MM.1S (cell line): ENCODE measurements at regions not wholly inside any gene's neighbourhood (a gene's known extent, or its start where the extent isn't known, plus 50 kb on each side); places are given as distances from the start of the nearest gene placed in this dataset.
"Not testable (repeated sequence)": the region's sequence is repeated elsewhere in the genome, so short reads cannot be mapped to it uniquely, and the experiment has no call there.

Source experiments
- DNase-seq: peaks from one replicate; pipeline ENCODE4 v3.0.0-alpha.2; 2015
- H2AFZ ChIP-seq: fragments of 300-600 bp; sonication (generic); 2 replicates; pipeline ENCODE4 v1.6.0; 2016; ENCODE audit warnings: antibody characterized with exemption, low read length
- H3F3A ChIP-seq: fragments of 300-600 bp; sonication (generic); 2 replicates; pipeline ENCODE4 v1.6.1; 2016; ENCODE audit warnings: mild to moderate bottlenecking, antibody characterized with exemption, low read length, moderate library complexity, mixed read lengths; ENCODE audit not compliant: insufficient read depth
- H3K27ac ChIP-seq: fragments of 300-600 bp; sonication (generic); 2 replicates; pipeline ENCODE4 v1.5.1; 2016; ENCODE audit warnings: mild to moderate bottlenecking, low read length
- H3K27me3 ChIP-seq: fragments of 300-600 bp; sonication (generic); replicated peaks from 2 replicates; pipeline ENCODE4 v1.6.0; 2016; ENCODE audit warnings: low read length; ENCODE audit not compliant: insufficient read depth
- H3K36me3 ChIP-seq: fragments of 300-600 bp; sonication (generic); replicated peaks from 2 replicates; pipeline ENCODE4 v1.6.1; 2016; ENCODE audit warnings: mild to moderate bottlenecking, low read length, mixed read lengths; ENCODE audit not compliant: insufficient read depth
- H3K4me1 ChIP-seq: fragments of 300-600 bp; sonication (generic); 2 replicates; pipeline ENCODE4 v1.6.1; 2016; ENCODE audit warnings: low read length, mixed read lengths
- H3K4me2 ChIP-seq: fragments of 300-600 bp; sonication (generic); 2 replicates; pipeline ENCODE4 v1.6.0; 2016; ENCODE audit warnings: low read depth, low read length
- H3K4me3 ChIP-seq: fragments of 300-600 bp; sonication (generic); 2 replicates; pipeline ENCODE4 v1.5.1; 2016; ENCODE audit warnings: low read length, mixed read lengths
- H3K79me2 ChIP-seq: fragments of 300-600 bp; sonication (generic); 2 replicates; pipeline ENCODE4 v1.6.1; 2016; ENCODE audit warnings: mixed run types, low read length, mixed read lengths
- H3K9ac ChIP-seq: fragments of 300-600 bp; sonication (generic); 2 replicates; pipeline ENCODE4 v1.6.1; 2016; ENCODE audit warnings: low read length, mixed read lengths
- H3K9me2 ChIP-seq: fragments of 300-600 bp; sonication (generic); replicated peaks from 2 replicates; pipeline ENCODE4 v1.6.1; 2016; ENCODE audit warnings: mild to moderate bottlenecking, low read length, mixed read lengths; ENCODE audit not compliant: insufficient read depth
- H3K9me3 ChIP-seq: fragments of 300-600 bp; sonication (generic); replicated peaks from 2 replicates; pipeline ENCODE4 v1.6.1; 2016; ENCODE audit warnings: mild to moderate bottlenecking, low read length, mixed read lengths; ENCODE audit not compliant: insufficient read depth
- H4K20me1 ChIP-seq: fragments of 300-600 bp; sonication (generic); 2 replicates; pipeline ENCODE4 v1.6.1; 2016; ENCODE audit warnings: mild to moderate bottlenecking, low read length, moderate library complexity, mixed read lengths; ENCODE audit not compliant: insufficient read depth
- EZH2 ChIP-seq: fragments of 300-600 bp; sonication (generic); optimal IDR thresholded peaks from 2 replicates; pipeline ENCODE3; 2017; ENCODE audit warnings: low read depth, mild to moderate bottlenecking, antibody characterized with exemption, low read length, mixed read lengths
- EZH2phosphoT487 ChIP-seq: fragments of 300-600 bp; sonication (generic); IDR thresholded peaks from 2 replicates; pipeline ENCODE4 v1.6.1; 2018; ENCODE audit warnings: antibody characterized with exemption, low read length
- TF ChIP-seq, protein P1 (sequence below): fragments of 300-600 bp; sonication (generic); IDR thresholded peaks from 2 replicates; pipeline ENCODE4 v1.5.1; 2016; ENCODE audit warnings: antibody characterized with exemption, low read length, mixed read lengths

DNA sequence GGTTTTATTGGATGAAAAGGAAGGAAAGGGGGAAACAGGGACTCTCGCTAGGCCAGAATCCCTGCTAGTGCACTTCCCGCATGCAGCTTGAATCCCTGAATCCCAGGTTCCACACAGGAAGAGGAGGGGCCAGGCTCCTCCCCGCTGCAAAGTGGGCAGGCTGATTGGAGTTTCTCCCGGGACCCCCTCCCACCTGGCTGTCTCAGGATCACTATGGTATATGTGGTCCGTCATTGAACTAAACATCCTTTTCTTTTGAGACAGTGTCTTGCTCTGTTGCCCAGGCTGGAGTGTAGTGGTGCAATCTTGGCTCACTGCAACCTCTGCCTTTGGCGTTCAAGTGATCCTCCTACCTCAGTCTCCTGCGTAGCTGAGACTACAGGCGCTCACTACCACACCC, 70.7 kb downstream of the FAM50B start:
- no peaks in the 10 kb centered on the region; the same call in none of the 2 replicates for H3F3A ChIP-seq

DNA sequence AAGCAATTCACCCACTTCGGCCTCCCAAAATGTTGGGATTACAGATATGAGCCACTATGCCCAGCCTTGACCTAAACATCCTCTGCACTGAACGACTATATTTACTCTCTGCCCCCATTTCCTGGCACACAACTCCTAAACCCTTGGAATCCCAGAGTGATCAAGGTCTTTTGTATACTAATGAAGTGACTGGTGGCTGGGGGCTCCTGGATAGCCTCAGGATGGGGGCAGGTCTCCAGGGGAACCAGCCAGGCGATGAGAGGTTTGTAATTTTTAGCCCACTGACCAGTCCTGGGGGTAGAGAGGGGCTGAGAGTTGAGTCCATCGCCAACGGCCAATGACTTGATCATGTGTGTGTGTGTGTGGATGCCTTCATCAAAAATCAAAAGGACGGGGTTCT, 71.1 kb downstream of the FAM50B start:
- H3K4me3 ChIP-seq = no peak overlapping the region
- H3K27ac ChIP-seq = no peak overlapping the region
- no peaks in the 10 kb centered on the region; the same call in 1 of the 2 replicates for H3F3A ChIP-seq
- H3K4me1 ChIP-seq = peaks cover 6% of the 10 kb centered on the region
- no peaks in the 10 kb centered on the region for H3K79me2 ChIP-seq
- H2AFZ ChIP-seq = no peak overlapping the region
- H3K9me3 ChIP-seq = no peaks in the 10 kb centered on the region
- no peaks in the 10 kb centered on the region for H4K20me1 ChIP-seq
- no peak for DNase-seq
- H3K9me2 ChIP-seq = no peaks in the 10 kb centered on the region
- no peak overlapping the region for H3K9ac ChIP-seq
- H3K27me3 ChIP-seq = peaks cover 17% of the 10 kb centered on the region
- H3K36me3 ChIP-seq = no peaks in the 10 kb centered on the region
- no peak for TF ChIP-seq EZH2phosphoT487
- TF ChIP-seq, protein P1, sequence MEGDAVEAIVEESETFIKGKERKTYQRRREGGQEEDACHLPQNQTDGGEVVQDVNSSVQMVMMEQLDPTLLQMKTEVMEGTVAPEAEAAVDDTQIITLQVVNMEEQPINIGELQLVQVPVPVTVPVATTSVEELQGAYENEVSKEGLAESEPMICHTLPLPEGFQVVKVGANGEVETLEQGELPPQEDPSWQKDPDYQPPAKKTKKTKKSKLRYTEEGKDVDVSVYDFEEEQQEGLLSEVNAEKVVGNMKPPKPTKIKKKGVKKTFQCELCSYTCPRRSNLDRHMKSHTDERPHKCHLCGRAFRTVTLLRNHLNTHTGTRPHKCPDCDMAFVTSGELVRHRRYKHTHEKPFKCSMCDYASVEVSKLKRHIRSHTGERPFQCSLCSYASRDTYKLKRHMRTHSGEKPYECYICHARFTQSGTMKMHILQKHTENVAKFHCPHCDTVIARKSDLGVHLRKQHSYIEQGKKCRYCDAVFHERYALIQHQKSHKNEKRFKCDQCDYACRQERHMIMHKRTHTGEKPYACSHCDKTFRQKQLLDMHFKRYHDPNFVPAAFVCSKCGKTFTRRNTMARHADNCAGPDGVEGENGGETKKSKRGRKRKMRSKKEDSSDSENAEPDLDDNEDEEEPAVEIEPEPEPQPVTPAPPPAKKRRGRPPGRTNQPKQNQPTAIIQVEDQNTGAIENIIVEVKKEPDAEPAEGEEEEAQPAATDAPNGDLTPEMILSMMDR = no peak
- TF ChIP-seq EZH2 = no peak
- no peak overlapping the region for H3K4me2 ChIP-seq

More for the DNA sequence above, 70.7 kb downstream of the FAM50B start:
- Histone ChIP-seq H4K20me1 (no peaks in the 10 kb centered on the region), H3K4me2 (no peak overlapping the region), H3K9me2 (no peaks in the 10 kb centered on the region), H3K79me2 (no peaks in the 10 kb centered on the region), H3K4me3 (no peak overlapping the region), H2AFZ (no peak overlapping the region), H3K27ac (no peak overlapping the region), H3K27me3 (peaks cover 17% of the 10 kb centered on the region), H3K9me3 (no peaks in the 10 kb centered on the region), H3K36me3 (no peaks in the 10 kb centered on the region), H3K4me1 (peaks cover 10% of the 10 kb centered on the region), H3K9ac (no peak overlapping the region)
- TF ChIP-seq EZH2 = no peak
- TF ChIP-seq, protein P1 = no peak
- TF ChIP-seq EZH2phosphoT487 = no peak
- no peak for DNase-seq

DNA sequence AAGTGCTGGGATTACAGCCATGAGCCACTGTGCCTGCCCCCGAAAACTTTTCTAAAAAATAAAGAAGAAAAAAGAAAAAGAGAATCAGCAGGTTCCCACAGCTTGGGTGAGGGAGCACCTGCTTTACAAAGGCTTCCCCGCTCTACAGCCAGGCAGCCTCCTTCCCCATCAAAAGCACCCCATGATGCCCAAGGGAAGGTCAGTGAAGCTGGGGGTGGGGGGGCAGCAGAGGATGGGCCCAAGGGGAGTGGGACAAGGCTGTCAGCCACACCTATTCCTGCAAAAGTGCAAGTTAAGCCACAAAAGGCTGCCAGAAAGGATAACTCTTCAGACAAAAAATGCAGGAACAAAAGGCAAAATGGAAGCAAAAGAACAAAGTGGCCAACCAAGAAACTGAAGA, 72.5 kb downstream of the FAM50B start:
- H3K9me2 ChIP-seq = no peaks in the 10 kb centered on the region
- H3K27me3 ChIP-seq = peaks cover 6% of the 10 kb centered on the region

DNA sequence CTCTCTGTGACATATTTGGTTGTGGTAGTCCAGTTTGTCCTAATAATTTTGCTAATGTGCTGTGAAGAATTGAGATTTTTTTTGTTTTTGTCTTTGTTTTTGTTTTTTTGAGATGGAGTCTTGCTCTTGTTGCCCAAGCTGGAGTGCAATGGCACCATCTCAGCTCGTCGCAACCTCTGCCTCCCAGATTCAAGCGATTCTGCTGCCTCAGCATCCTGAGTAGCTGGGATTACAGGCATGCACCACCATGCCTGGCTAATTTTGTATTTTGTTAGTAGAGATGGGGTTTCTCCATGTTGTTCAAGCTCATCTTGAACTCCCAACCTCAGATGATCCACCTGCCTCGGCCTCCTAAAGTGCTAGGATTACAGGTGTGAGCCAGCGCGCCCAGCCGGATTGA, 73.4 kb downstream of the FAM50B start:
- DNase-seq, H3K79me2 ChIP-seq, H3K36me3 ChIP-seq, H3K4me2 ChIP-seq, H3K4me1 ChIP-seq, H3F3A ChIP-seq, H3K27ac ChIP-seq, H3K27me3 ChIP-seq, H3K9me3 ChIP-seq, H2AFZ ChIP-seq, H3K9ac ChIP-seq, H3K4me3 ChIP-seq, H4K20me1 ChIP-seq, H3K9me2 ChIP-seq: not testable (repeated sequence)

More for the DNA sequence above, 72.5 kb downstream of the FAM50B start:
- TF ChIP-seq, protein P1 = no peak
- TF ChIP-seq EZH2 = no peak
- TF ChIP-seq EZH2phosphoT487 = no peak
- Histone ChIP-seq H3K9me3 (no peaks in the 10 kb centered on the region), H3K9ac (no peak overlapping the region), H2AFZ (no peak overlapping the region), H4K20me1 (no peaks in the 10 kb centered on the region), H3K27ac (no peak overlapping the region), H3K4me3 (no peak overlapping the region), H3K4me1 (no peaks in the 10 kb centered on the region), H3F3A (no peaks in the 10 kb centered on the region), H3K79me2 (no peaks in the 10 kb centered on the region), H3K4me2 (no peak overlapping the region), H3K36me3 (no peaks in the 10 kb centered on the region)
- no peak for DNase-seq

DNA sequence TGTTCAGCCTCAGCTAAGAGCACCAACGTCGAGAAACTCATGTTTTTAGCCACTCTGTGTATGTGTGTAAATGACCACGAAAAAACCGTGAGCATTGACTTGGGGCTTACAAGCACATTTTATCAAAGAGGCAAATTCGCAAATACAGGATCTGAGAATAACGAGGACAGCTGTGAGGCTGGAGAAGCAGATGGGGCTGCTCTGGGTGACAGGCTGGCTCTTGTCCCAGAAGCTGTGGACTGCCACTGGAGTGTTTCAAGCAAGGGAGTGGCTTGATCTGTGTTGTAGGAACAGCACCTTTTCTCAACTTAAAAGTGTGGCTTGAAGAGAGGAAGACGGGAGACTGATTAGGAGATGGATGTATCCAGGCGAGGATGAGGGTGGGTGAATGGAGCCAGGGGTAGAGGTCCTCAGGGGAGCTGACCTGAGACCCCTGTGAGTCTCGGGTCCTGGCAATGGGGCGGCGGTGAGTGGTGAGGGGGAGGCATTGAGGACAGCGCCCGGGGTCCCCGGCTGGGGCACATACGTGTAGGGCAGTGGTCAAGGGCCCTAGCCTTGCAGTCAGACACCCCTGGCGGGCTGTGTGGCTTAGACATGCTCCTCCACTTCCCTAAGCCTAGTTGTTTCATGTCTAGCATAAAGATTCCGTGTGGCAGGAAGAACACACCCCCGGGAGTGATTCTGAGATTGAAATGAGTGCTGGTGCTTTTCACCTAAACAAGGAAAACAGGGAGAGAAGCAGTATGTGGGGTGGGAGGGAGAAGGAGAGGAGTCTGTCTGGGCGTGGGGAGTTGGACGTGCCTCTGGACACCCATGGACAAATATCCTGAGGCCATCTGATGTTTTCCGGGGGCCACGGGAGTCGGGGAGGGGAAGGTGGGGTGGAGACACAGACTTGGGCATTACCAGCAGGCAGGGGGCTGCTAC, 76.3 kb downstream of the FAM50B start:
- not testable (repeated sequence) for H3K79me2 ChIP-seq, H3K4me3 ChIP-seq, H2AFZ ChIP-seq, H3K27ac ChIP-seq, H3K36me3 ChIP-seq, DNase-seq, H3K27me3 ChIP-seq, H3K4me1 ChIP-seq, H3K9me3 ChIP-seq, H3K4me2 ChIP-seq, H3F3A ChIP-seq, H4K20me1 ChIP-seq, H3K9ac ChIP-seq, H3K9me2 ChIP-seq
